Heart left ventricle (tissue), 13 donors: ENCODE measurements at regions not wholly inside any gene's neighbourhood (a gene's known extent, or its start where the extent isn't known, plus 50 kb on each side); places are given as distances from the start of the nearest gene placed in this dataset.

Source experiments
- POLR2A ChIP-seq, 2 donors: fragments of 450-650 bp; IDR thresholded peaks; one replicate each; pipeline ENCODE4 v1.6.1; 2017; ENCODE audit warnings: antibody characterized with exemption in 2 of 2, mild to moderate bottlenecking in 2 of 2, moderate library complexity in 2 of 2
- TF ChIP-seq, protein P1 (sequence below), 12 donors: fragments of 200-600 bp; sonication (generic) in 4 of 12; IDR thresholded peaks; one replicate each; pipeline versions ENCODE4 v1.5.0 to v1.8.0; 2018 to 2022; ENCODE audit warnings: antibody characterized with exemption in 12 of 12, mild to moderate bottlenecking in 5 of 12
- donor health status: ischemic (EF 13 %, LVEDD 7.1; RV severe dilation, severe dysfunction).
- donor health status: DM: no; HTN: yes; CAD: no.
- donor health status: DM: no; HTN: no; CAD: no.
- donor health status: ischemic (EF 25% LVEDD 6.9; RV normal size, moderate dysfunction).
- donor health status: ischemic (EF 25% LVEDD 5.7; RV mildly dilated, moderate dysfunction).
- donor health status: ischemic (EF 35%, LVEDD 5.7; RV mildly dilated, moderate dysfunction).
- donor health status: nonischemic (EF 11% LVEDD 7.7; RV severe dilation, severe dysfunction).
- donor health status: DM: yes; HTN: yes; CAD: no.
- donor health status: PGD.
- donor health status: ischemic (EF 29% LVEDD 5.4; RV normal size, mild dysfunction).
- donor health status: nonischemic (EF 23%, LVEDD 6.1; RV moderate dilation, normal function).

DNA sequence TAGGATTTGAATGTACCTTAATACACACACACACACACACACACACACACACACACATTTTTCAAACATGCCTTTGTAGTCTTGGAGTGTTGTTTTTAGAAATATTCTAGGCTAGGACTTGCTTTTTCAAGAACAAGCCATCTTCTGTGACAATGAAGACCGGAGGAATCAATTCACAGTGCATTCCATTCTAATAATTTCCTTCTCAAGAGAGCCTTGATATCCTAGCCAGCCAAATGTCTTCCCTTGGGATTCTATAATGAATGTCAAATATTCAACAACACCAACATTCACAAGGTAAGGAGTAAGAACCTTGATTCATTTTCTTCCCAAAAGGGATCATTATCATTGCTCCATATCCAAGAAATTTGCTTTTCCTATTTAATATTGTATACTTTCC lies 180.3 kb downstream of the SLITRK1 start:
- TF ChIP-seq, protein P1, sequence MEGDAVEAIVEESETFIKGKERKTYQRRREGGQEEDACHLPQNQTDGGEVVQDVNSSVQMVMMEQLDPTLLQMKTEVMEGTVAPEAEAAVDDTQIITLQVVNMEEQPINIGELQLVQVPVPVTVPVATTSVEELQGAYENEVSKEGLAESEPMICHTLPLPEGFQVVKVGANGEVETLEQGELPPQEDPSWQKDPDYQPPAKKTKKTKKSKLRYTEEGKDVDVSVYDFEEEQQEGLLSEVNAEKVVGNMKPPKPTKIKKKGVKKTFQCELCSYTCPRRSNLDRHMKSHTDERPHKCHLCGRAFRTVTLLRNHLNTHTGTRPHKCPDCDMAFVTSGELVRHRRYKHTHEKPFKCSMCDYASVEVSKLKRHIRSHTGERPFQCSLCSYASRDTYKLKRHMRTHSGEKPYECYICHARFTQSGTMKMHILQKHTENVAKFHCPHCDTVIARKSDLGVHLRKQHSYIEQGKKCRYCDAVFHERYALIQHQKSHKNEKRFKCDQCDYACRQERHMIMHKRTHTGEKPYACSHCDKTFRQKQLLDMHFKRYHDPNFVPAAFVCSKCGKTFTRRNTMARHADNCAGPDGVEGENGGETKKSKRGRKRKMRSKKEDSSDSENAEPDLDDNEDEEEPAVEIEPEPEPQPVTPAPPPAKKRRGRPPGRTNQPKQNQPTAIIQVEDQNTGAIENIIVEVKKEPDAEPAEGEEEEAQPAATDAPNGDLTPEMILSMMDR (IDR thresholded peaks at IDR 0.05) = no peak
- no peak for TF ChIP-seq POLR2A (IDR thresholded peaks at IDR 0.05)
